ENCODE measurements at regions not wholly inside any gene's neighbourhood (a gene's known extent, or its start where the extent isn't known, plus 50 kb on each side); places are given as distances from the start of the nearest gene placed in this dataset.
"Not testable (repeated sequence)": the region's sequence is repeated elsewhere in the genome, so short reads cannot be mapped to it uniquely, and the experiment has no call there.

GRCh38 chr1:227508431-227508830 is 54.9 kb upstream of the ZNF678 start:
- no peak for DNase-seq

GRCh38 chr1:227506490-227507393 is 56.6 kb upstream of the ZNF678 start:
- not testable (repeated sequence) for DNase-seq

DNA sequence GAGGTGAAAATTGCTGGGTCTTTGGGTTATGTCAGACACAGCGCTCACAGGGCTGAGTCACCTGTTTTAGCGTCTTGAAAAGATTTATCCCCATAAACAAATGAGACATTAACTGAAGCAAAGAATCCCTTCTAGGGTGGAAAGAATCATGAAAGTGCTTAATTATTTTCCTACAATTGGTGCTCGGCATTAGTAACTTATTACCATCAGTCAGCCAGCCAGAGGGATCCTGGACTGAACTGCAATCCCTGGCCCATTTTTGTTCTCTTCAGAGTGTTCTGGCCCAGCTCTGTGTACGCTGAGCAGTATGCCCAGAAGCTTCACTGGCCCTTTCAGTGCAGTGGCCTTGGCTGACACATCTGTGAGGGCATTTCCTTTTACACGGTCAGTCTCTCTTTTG is 67.3 kb upstream of the ZNF678 start:
- DNase-seq = not testable (repeated sequence)

DNA sequence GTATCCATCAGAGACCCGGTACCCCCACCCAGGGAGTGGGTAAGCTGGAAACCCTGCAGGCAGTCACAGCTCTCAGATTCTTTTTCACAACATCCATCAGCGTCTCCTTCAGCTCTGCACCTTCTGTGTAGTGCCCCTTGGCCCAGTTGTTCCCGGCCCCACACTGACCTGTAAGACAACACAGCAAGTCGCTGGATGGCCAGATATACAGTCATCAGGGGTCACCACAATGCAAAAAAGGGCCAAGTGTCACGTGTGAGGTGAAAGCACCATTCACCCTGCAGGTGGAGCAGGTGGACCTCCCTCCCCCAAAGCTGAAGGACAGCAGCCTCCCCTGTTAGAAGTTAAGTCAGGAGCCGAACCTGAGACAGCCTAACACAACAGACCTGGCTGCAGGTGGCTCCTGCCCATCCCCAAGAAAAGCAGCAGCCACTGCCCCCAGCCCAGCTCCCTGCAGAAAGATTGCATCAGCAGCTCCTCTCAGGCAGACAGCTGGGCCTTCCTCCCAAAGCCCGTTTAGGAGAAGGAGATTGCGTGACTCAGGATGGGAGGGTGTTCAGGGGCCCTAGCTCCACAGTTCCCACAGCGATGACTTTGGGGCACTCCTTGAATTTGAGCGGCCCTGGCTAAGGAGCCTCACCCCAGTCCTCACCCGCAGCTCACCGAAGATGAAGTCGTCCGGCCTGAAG is 69.3 kb upstream of the ZNF678 start:
- DNase-seq = not testable (repeated sequence)

GRCh38 chr1:227490478-227490877 is 72.9 kb upstream of the ZNF678 start:
- DNase-seq = no peak

DNA sequence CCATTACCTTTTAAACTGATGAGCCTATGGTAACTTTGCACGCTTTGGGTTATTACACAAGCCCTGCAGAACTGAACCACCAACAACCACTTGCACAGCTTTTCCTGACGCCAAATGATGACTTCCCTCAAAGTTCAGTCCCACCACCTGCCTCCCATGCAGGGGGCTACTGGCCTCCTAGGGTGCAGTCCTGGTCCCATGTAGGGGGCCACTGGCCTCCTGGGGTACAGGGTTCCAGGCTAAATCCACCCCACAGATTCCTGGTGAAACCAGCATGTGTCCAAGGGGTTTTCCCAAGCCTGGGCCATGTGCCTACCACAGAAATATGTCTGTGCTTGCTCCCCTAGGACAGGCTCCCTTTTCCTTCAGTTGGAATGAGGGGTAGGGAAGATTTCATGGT is 73.4 kb upstream of the ZNF678 start:
- no peak for DNase-seq

- DNase-seq = no peak
Observed at GRCh38 chr1:227489572-227489971, 73.8 kb upstream of the ZNF678 start.

- DNase-seq = no peak
Observed at GRCh38 chr1:227487606-227488005, 75.8 kb upstream of the ZNF678 start.

GRCh38 chr1:227486559-227486958 is 76.8 kb upstream of the ZNF678 start:
- DNase-seq = no peak

GRCh38 chr1:227482023-227482299 is 81.4 kb upstream of the ZNF678 start:
- DNase-seq = no peak

DNA sequence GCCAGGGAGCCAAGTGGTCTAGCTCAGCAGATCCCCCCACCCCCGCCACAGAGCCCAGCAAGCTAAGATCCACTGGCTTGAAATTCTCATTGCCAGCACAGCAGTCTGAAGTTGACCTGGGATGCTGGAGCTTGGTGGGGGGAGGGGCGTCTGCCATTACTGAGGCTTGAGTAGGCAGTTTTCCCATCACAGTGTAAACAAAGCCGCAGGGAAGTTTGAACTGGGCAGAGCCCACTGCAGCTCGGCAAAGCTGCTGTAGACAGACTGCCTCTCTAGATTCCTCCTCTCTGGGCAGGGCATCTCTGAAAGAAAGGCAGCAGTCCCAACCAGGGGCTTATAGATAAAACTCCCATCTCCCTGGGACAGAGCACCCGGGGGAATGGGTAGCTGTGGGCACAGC is 89.3 kb upstream of the ZNF678 start:
- not testable (repeated sequence) for DNase-seq

GRCh38 chr1:227472772-227473171 is 90.6 kb upstream of the ZNF678 start:
- no peak for DNase-seq

GRCh38 chr1:227470688-227471087 is 92.7 kb upstream of the ZNF678 start:
- DNase-seq = no peak

GRCh38 chr1:227469708-227470107 is 93.6 kb upstream of the ZNF678 start:
- no peak for DNase-seq

- DNase-seq = no peak
Observed at GRCh38 chr1:227466039-227466645, 97.2 kb upstream of the ZNF678 start.

DNA sequence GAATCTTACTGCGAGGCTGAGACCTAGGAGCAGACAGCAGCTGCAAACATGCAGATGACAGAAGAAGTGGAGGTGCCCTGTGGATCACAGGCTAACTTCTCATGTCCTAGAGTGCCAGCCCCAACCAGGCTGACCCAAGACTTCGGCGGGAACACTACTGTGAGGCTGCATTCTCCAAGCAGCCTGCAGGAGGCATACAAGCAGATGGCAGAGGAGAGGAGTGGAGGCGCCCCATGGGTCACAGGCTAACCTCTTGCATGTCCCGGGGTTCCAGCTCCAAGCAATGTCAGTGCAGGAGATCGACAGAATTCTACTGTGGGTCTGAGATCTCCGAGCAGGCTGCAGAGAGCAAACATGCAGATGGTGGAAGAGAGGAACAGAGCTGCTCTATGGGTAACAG is 98.1 kb upstream of the ZNF678 start:
- no peak for DNase-seq

GRCh38 chr1:227459977-227460376 is 103.4 kb upstream of the ZNF678 start:
- DNase-seq = no peak

- no peak for DNase-seq
Observed at GRCh38 chr1:227459326-227459841, 104.0 kb upstream of the ZNF678 start.

DNA sequence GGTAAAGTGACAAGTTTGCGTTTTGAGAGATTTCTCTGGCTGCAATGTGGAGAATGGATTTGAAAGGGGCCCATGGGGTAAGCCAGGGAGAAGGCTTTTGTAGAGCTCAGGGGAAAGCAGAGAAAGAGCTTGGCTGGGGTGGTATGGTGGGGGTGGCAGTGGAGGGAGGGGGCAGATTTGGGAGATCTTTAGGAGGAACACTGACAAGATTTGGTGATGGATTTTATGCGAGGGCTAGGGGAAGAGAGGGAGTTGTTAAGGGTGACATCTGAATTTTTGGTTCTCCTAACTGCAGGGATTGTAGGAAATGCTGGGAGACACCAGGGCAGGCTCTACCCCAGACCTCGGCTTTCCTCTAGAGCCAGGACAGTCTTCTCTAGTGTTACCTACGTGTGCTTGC is 108.7 kb upstream of the ZNF678 start:
- no peak for DNase-seq

DNA sequence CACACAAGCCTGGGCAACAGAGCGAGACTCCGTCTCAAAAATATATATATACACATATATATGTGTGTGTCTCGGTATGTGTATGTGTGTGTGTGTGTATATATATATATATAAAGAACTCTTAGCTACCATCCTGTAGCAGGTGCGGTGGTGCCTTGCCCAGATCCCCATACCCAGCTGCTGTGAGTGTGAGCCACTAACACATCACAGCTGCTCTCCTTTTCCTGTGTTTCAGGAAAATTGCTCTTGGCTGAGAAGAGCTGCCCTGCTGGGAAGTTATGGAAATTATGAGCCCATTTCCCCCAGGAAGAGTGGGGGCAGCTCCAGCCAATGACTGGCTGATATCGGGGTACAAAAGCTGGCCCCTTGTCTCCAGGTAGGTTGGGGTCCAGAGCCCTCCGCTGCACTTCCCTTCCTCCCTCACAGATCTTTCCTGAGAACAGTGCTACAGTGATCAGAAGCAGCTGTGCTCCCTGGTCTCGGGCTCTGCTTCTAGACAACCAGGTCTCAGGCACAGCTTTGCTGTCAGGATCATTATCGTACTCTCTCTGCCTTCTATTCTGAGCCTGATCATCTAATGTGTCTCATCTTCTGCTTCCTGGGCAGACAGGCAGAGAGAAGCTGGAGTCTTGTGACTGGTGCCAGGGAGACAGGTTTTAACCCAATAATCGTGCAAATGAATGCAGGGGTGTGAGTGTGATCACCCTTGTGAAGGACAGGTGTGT is 109.6 kb upstream of the ZNF678 start:
- no peak for DNase-seq

GRCh38 chr1:227451954-227452353 is 111.4 kb upstream of the ZNF678 start:
- no peak for DNase-seq

- no peak for DNase-seq
Observed at GRCh38 chr1:227451057-227451456, 112.3 kb upstream of the ZNF678 start.
